RWPE2 (cell line): ENCODE measurements at regions not wholly inside any gene's neighbourhood (a gene's known extent, or its start where the extent isn't known, plus 50 kb on each side); places are given as distances from the start of the nearest gene placed in this dataset.

Experiments
- ATAC-seq: fragments of 200-7000 bp; cut with Tn5 transposase; 3 replicates; pipeline ENCODE4 v1.9.1; 2021; ENCODE audit warnings: low read depth
- DNase-seq: peaks from one replicate; pipeline ENCODE4 v3.0.0-alpha.2; 2020; ENCODE audit warnings: low spot score
- H3K27ac ChIP-seq: fragments of 450-650 bp; 2 replicates; pipeline ENCODE4 v1.5.1; 2017; ENCODE audit warnings: mild to moderate bottlenecking; ENCODE audit not compliant: poor library complexity, severe bottlenecking
- H3K27me3 ChIP-seq: fragments of 250-450 bp; sonication (Bioruptor Pico); 2 replicates; pipeline ENCODE4 v1.5.1; 2021; ENCODE audit warnings: mild to moderate bottlenecking, moderate library complexity; ENCODE audit not compliant: insufficient read depth, poor library complexity, severe bottlenecking
- H3K36me3 ChIP-seq: fragments of 250-450 bp; sonication (Bioruptor Pico); 2 replicates; pipeline ENCODE4 v1.5.1; 2020; ENCODE audit warnings: low read depth, mild to moderate bottlenecking, moderate library complexity
- H3K4me1 ChIP-seq: fragments of 250-450 bp; sonication (Bioruptor Pico); 2 replicates; pipeline ENCODE4 v1.5.1; 2021; ENCODE audit warnings: mild to moderate bottlenecking, moderate library complexity; ENCODE audit not compliant: insufficient read depth, poor library complexity, severe bottlenecking
- H3K4me3 ChIP-seq: fragments of 250-450 bp; sonication (Bioruptor Pico); 2 replicates; pipeline ENCODE4 v1.5.1; 2021; ENCODE audit warnings: mild to moderate bottlenecking, moderate library complexity; ENCODE audit not compliant: severe bottlenecking
- H3K9me3 ChIP-seq: fragments of 250-450 bp; sonication (Bioruptor Pico); 2 replicates; pipeline ENCODE4 v1.5.1; 2021; ENCODE audit warnings: mild to moderate bottlenecking, moderate library complexity; ENCODE audit not compliant: severe bottlenecking
- TF ChIP-seq, protein P1 (sequence below): fragments of 450-650 bp; IDR thresholded peaks from one replicate; pipeline ENCODE4 v1.5.1; 2017; ENCODE audit warnings: mild to moderate bottlenecking, moderate library complexity; ENCODE audit not compliant: poor library complexity, severe bottlenecking

DNA sequence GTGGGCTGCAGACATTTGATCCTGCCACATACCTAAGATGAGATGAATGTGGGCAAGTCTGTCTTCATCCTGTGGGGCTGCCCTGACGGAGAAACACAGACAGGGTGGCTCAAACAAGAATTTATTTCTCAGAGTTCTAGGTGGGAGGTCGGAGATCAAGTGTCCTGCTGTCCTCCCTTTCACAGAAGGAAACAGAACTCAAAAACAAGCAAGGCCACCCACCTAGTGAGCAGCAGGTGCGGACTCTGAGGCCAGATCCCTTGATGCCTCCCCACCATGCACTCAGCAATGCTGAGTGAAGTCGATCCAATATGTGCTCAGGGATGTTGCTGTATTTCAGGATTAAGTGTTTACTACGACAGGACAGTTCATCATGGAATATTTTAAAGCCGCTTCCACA is 63.0 kb upstream of the SNTG2 start:
- Histone ChIP-seq H3K4me1 (no peaks in the 10 kb centered on the region), H3K27me3 (peaks cover 21% of the 10 kb centered on the region), H3K27ac (no peak overlapping the region), H3K36me3 (no peaks in the 10 kb centered on the region), H3K4me3 (no peak overlapping the region), H3K9me3 (no peaks in the 10 kb centered on the region)
- TF ChIP-seq, protein P1, sequence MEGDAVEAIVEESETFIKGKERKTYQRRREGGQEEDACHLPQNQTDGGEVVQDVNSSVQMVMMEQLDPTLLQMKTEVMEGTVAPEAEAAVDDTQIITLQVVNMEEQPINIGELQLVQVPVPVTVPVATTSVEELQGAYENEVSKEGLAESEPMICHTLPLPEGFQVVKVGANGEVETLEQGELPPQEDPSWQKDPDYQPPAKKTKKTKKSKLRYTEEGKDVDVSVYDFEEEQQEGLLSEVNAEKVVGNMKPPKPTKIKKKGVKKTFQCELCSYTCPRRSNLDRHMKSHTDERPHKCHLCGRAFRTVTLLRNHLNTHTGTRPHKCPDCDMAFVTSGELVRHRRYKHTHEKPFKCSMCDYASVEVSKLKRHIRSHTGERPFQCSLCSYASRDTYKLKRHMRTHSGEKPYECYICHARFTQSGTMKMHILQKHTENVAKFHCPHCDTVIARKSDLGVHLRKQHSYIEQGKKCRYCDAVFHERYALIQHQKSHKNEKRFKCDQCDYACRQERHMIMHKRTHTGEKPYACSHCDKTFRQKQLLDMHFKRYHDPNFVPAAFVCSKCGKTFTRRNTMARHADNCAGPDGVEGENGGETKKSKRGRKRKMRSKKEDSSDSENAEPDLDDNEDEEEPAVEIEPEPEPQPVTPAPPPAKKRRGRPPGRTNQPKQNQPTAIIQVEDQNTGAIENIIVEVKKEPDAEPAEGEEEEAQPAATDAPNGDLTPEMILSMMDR, result no peak
- DNase-seq (no peak), ATAC-seq (no peak)

DNA sequence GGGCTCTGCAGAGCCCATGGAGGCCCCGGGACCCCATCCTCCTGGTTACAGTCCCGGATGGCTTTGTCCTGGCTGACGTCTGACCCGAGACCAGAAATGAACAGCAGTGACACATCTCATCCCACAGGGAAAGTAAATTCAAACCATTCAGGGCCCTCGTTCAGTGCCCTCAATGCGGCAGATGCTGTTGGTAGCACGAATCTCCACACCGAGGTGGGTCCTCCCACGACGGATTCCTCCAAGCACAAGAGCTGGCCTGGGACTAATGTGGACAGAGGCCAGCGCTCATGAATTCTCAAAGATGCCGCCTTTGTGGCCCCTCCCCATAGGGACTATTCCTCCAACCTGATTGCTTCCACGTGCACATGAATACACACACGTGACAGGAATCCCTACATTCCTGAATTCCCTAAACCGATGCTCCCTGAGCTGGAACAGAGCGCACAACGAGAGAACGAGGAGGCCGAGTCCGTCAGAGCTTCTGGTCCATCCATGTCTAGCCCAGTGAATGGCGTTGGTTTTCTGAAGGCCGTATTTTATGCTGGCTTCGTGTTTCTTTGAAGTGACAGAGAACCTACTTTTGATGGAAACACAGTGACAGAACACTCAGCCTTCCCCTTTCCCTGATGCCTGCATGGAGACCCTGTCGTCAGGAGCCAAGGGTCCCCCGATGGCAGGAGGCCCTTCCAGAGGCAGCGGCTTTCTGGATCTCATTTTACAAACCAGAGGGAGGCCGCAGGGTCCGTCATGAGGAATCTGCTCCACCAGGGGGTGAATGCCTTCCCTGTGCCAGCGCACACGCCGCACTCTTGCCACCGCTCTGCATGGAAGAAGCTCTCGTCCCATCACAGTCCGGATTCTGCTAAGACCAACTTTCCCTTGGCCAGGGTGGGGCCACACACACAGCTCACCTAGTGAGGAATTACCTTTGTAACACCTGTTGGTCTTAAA is 64.3 kb upstream of the SNTG2 start:
- Histone ChIP-seq H3K36me3 (no peaks in the 10 kb centered on the region), H3K27me3 (peaks cover 27% of the 10 kb centered on the region), H3K4me1 (no peaks in the 10 kb centered on the region), H3K9me3 (no peaks in the 10 kb centered on the region), H3K27ac (no peak overlapping the region), H3K4me3 (no peak overlapping the region)
- ATAC-seq (no peak), DNase-seq (no peak)
- TF ChIP-seq, protein P1, result no peak

DNA sequence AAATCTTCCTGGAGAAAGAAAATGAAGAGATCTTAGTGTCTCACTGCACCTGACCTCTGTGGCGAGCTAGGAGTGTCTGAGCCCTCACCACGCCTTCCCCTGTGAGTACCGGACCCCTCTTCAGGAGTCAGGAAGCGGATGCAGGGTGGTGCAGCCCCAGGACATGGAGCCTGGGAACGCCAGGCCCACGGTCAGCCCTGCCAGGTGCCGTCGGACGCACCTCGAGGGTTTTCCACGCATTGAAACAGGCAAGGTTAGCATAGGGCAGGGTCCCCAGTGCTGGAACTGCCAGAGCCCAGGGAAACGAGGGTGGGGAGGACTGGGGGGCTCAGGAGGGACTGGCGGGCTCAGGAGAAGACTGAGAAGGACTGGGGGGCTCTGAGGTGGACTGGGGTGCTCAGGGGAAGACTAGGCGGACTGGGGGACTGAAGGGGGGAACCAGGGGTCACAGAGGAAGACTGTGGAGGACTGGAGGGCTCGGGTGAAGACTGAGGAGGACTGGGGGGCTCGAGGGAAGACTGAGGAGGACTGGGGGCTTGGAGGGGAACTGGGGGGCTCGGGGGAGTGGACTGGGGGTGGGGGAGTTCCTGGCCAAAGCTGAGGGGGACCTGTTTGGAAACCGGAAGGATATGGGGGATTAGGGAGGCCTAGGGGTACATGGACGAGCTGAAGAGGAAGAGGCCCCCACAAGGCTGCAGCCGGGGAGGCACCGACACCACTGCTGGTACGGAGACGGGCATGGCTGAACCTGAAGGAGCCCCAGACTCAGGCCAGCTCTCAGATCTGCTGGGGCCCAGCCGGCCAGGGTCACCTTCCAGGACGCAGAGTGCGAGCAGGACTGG is 65.2 kb upstream of the SNTG2 start:
- Histone ChIP-seq H3K27me3 (peaks cover 28% of the 10 kb centered on the region), H3K4me3 (no peak overlapping the region), H3K4me1 (no peaks in the 10 kb centered on the region), H3K27ac (no peak overlapping the region), H3K9me3 (no peaks in the 10 kb centered on the region), H3K36me3 (no peaks in the 10 kb centered on the region)
- TF ChIP-seq, protein P1, result no peak
- no peak for ATAC-seq
- DNase-seq, result no peak

DNA sequence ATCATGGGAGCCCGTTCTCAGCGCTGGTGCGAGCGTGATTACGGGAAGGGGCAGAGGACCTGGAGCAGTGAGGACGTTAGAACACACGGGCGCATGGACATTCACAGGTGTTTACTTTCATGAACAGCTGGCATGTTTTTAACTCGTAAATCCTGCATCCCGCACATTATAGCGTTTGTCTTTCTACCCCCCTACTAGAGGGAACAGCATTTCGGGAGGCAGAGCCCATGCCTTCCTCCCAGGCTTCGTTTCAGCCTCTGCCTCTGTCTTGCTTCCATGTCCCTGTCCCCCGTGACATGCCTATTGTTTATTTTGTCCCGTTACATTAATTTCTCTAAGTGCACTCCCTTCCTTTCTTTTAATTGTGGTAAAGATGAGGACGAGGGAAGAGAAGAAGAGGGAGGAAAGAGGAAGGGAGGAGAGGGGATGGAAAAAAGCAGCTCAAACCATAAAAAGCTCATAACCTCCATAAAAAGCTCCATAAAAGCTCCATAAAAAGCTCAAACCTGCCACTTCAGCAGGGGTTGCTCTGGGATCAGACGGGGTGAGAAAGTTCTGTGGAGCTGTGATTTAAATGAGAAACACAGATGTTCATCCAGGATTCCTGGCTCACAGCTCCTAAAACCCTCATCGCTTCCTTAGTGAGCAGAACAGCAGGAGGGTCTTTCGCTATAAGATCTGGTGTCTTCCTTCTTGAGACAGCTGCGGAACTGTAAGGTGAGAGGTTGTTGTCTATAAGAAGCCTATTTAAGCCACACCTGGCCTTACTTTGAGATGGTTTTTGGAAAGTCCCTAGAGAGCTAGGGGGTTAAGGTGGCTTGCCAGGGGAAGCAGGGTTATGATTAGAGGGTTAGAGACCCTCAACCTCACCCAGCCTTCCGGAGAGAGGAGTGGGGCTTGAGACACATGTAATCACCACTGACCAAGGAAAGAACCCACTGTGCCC is 66.6 kb upstream of the SNTG2 start:
- no peaks in the 10 kb centered on the region for H3K36me3 ChIP-seq
- TF ChIP-seq, protein P1, result no peak
- H3K27me3 ChIP-seq, result peaks cover 28% of the 10 kb centered on the region
- ATAC-seq (no peak; the same call in 2 of the 3 replicates), DNase-seq (no peak)
- no peak overlapping the region for H3K4me3 ChIP-seq
- H3K9me3 ChIP-seq, result no peaks in the 10 kb centered on the region
- no peaks in the 10 kb centered on the region for H3K4me1 ChIP-seq
- H3K27ac ChIP-seq, result no peak overlapping the region
